ENCODE measurements at regions not wholly inside any gene's neighbourhood (a gene's known extent, or its start where the extent isn't known, plus 50 kb on each side); places are given as distances from the start of the nearest gene placed in this dataset.

GRCh38 chr9:38240051-38240450 lies 152.5 kb upstream of the ALDH1B1 start:
- H3K4me1 ChIP-seq = no peaks in the 10 kb centered on the region
- no peak overlapping the region for H2AFZ ChIP-seq
- H3K9me3 ChIP-seq (ENCODE audit: control insufficient read depth, low read length) = no peaks in the 10 kb centered on the region
- H3K79me2 ChIP-seq = no peaks in the 10 kb centered on the region
- TF ChIP-seq CTCF (IDR thresholded peaks at IDR 0.05) = no peak
- no peak overlapping the region for H3K27ac ChIP-seq
- H3K4me3 ChIP-seq (ENCODE audit: low read depth, low read length) = no peak overlapping the region
- H3K9ac ChIP-seq = no peak overlapping the region
- H3K4me2 ChIP-seq (ENCODE audit: low read length) = no peak overlapping the region
- no peaks in the 10 kb centered on the region for H3K27me3 ChIP-seq (ENCODE audit: control insufficient read depth, insufficient read depth, low read length)
- no peaks in the 10 kb centered on the region for H3K36me3 ChIP-seq (ENCODE audit: control insufficient read depth, insufficient read depth, low read length)

GRCh38 chr9:38235244-38235643 lies 157.3 kb upstream of the ALDH1B1 start:
- no peaks in the 10 kb centered on the region for H3K9me3 ChIP-seq (ENCODE audit: control insufficient read depth, low read length)
- no peak overlapping the region for H2AFZ ChIP-seq

GRCh38 chr9:38234479-38235170 lies 157.9 kb upstream of the ALDH1B1 start:
- no peaks in the 10 kb centered on the region for H3K4me1 ChIP-seq
- H3K9me3 ChIP-seq (ENCODE audit: control insufficient read depth, low read length) = no peaks in the 10 kb centered on the region
- H3K4me2 ChIP-seq (ENCODE audit: low read length) = no peak overlapping the region
- H3K27me3 ChIP-seq (ENCODE audit: control insufficient read depth, insufficient read depth, low read length) = no peaks in the 10 kb centered on the region
- no peak overlapping the region for H3K9ac ChIP-seq
- no peak overlapping the region for H2AFZ ChIP-seq
- H3K27ac ChIP-seq = no peak overlapping the region
- no peak overlapping the region for H3K4me3 ChIP-seq (ENCODE audit: low read depth, low read length)
- no peak for TF ChIP-seq CTCF (IDR thresholded peaks at IDR 0.05)
- H3K79me2 ChIP-seq = no peaks in the 10 kb centered on the region
- no peaks in the 10 kb centered on the region for H3K36me3 ChIP-seq (ENCODE audit: control insufficient read depth, insufficient read depth, low read length)

More at GRCh38 chr9:38235244-38235643, 157.3 kb upstream of the ALDH1B1 start:
- H3K27me3 ChIP-seq (ENCODE audit: control insufficient read depth, insufficient read depth, low read length) = no peaks in the 10 kb centered on the region
- no peaks in the 10 kb centered on the region for H3K79me2 ChIP-seq
- H3K9ac ChIP-seq = no peak overlapping the region
- H3K27ac ChIP-seq = no peak overlapping the region
- no peak overlapping the region for H3K4me3 ChIP-seq (ENCODE audit: low read depth, low read length)
- H3K4me2 ChIP-seq (ENCODE audit: low read length) = no peak overlapping the region
- no peaks in the 10 kb centered on the region for H3K4me1 ChIP-seq
- no peak for TF ChIP-seq CTCF (IDR thresholded peaks at IDR 0.05)
- no peaks in the 10 kb centered on the region for H3K36me3 ChIP-seq (ENCODE audit: control insufficient read depth, insufficient read depth, low read length)

GRCh38 chr9:38233796-38234355 lies 158.6 kb upstream of the ALDH1B1 start:
- Histone ChIP-seq H3K4me3 (ENCODE audit: low read depth, low read length) (no peak overlapping the region), H3K9ac (no peak overlapping the region), H3K79me2 (no peaks in the 10 kb centered on the region), H3K9me3 (ENCODE audit: control insufficient read depth, low read length) (no peaks in the 10 kb centered on the region), H3K4me1 (no peaks in the 10 kb centered on the region), H3K36me3 (ENCODE audit: control insufficient read depth, insufficient read depth, low read length) (no peaks in the 10 kb centered on the region), H2AFZ (no peak overlapping the region), H3K27ac (no peak overlapping the region), H3K27me3 (ENCODE audit: control insufficient read depth, insufficient read depth, low read length) (no peaks in the 10 kb centered on the region), H3K4me2 (ENCODE audit: low read length) (no peak overlapping the region)
- no peak for TF ChIP-seq CTCF (IDR thresholded peaks at IDR 0.05)

GRCh38 chr9:38233343-38233742 lies 159.2 kb upstream of the ALDH1B1 start:
- no peaks in the 10 kb centered on the region for H3K79me2 ChIP-seq
- TF ChIP-seq CTCF (IDR thresholded peaks at IDR 0.05) = no peak
- H3K9me3 ChIP-seq (ENCODE audit: control insufficient read depth, low read length) = no peaks in the 10 kb centered on the region
- H3K36me3 ChIP-seq (ENCODE audit: control insufficient read depth, insufficient read depth, low read length) = no peaks in the 10 kb centered on the region
- no peaks in the 10 kb centered on the region for H3K27me3 ChIP-seq (ENCODE audit: control insufficient read depth, insufficient read depth, low read length)
- H3K9ac ChIP-seq = no peak overlapping the region
- H3K4me3 ChIP-seq (ENCODE audit: low read depth, low read length) = no peak overlapping the region
- no peak overlapping the region for H3K27ac ChIP-seq
- H2AFZ ChIP-seq = no peak overlapping the region
- no peaks in the 10 kb centered on the region for H3K4me1 ChIP-seq
- no peak overlapping the region for H3K4me2 ChIP-seq (ENCODE audit: low read length)
